Testis (tissue), 2 donors: ENCODE measurements at regions not wholly inside any gene's neighbourhood (a gene's known extent, or its start where the extent isn't known, plus 50 kb on each side); places are given as distances from the start of the nearest gene placed in this dataset.

Source experiments
- DNase-seq: peaks from one replicate; pipeline ENCODE4 v3.0.0-alpha.2; 2019
- H3K27ac ChIP-seq, 2 donors: fragments of 200-600 bp; sonication (generic); one replicate each; pipeline ENCODE4 v1.5.1; 2019
- H3K27me3 ChIP-seq: fragments of 200-600 bp; sonication (generic); one replicate; pipeline ENCODE4 v1.5.1; 2019
- H3K36me3 ChIP-seq: fragments of 200-600 bp; sonication (generic); one replicate; pipeline ENCODE4 v1.5.1; 2017; ENCODE audit warnings: low read depth; ENCODE audit errors: missing control alignments
- H3K4me1 ChIP-seq: fragments of 200-600 bp; sonication (generic); one replicate; pipeline ENCODE4 v1.5.1; 2019
- H3K4me3 ChIP-seq, 2 donors: fragments of 200-600 bp; sonication (generic); one replicate each; pipeline ENCODE4 v1.5.1; 2017 to 2019
- H3K9me3 ChIP-seq: fragments of 200-600 bp; sonication (generic); one replicate; pipeline ENCODE4 v1.5.1; 2017
- CTCF ChIP-seq, 3 experiments: fragments of 450-650 bp in 2 of 3; fragments of 200-600 bp in 1 of 3; sonication (generic) in 1 of 3; IDR thresholded peaks; one replicate each; pipeline ENCODE4 v1.5.1; 2016 to 2019; ENCODE audit warnings: antibody characterized with exemption in 3 of 3, mild to moderate bottlenecking in 2 of 3, moderate library complexity in 1 of 3
- POLR2A ChIP-seq: fragments of 450-650 bp; IDR thresholded peaks from one replicate; pipeline ENCODE4 v1.6.1; 2017; ENCODE audit warnings: antibody characterized with exemption, mild to moderate bottlenecking, moderate library complexity
- WGBS, 2 donors: methylation state at CpG; one replicate each; pipeline ENCODE4 v1.1.5; 2018; 5-methylcytosine and 5-hydroxymethylcytosine counted together
- intact Hi-C: fragments of 100-400 bp; cut with DNase I; formaldehyde crosslinking; loops from one replicate; pipeline ENCODE4 v1.15.1; 2023; ENCODE audit warnings: low total_unique reads

DNA sequence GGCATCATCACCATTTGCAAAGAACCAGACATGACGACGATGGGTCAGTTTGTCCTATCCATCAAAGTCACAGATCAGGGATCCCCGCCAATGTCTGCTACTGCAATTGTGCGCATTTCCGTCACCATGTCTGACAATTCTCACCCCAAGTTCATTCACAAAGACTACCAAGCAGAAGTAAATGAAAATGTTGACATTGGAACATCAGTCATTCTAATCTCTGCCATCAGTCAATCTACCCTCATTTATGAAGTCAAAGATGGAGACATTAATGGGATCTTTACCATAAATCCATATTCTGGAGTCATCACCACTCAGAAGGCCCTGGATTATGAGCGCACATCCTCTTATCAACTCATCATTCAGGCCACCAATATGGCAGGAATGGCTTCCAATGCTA, 171.6 kb upstream of the MTNR1B start:
- no peaks in the 10 kb centered on the region for H3K9me3 ChIP-seq
- no peak overlapping the region for H3K4me3 ChIP-seq
- no peaks in the 10 kb centered on the region for H3K4me1 ChIP-seq
- H3K27ac ChIP-seq: no peak overlapping the region
- 90 to 96% methylated on average over 6 of the region's 6 CpGs for WGBS, 2 donors
- no peak for DNase-seq
- TF ChIP-seq CTCF (IDR thresholded peaks at IDR 0.05) (no peak), POLR2A (no peak)
- no peaks in the 10 kb centered on the region for H3K36me3 ChIP-seq
- intact Hi-C loops: no loop called here
- no peaks in the 10 kb centered on the region for H3K27me3 ChIP-seq

GRCh38 chr11:92801685-92802084, 167.8 kb upstream of the MTNR1B start:
- TF ChIP-seq CTCF (IDR thresholded peaks at IDR 0.05) (no peak), POLR2A (no peak)
- intact Hi-C loops: no loop called here

DNA sequence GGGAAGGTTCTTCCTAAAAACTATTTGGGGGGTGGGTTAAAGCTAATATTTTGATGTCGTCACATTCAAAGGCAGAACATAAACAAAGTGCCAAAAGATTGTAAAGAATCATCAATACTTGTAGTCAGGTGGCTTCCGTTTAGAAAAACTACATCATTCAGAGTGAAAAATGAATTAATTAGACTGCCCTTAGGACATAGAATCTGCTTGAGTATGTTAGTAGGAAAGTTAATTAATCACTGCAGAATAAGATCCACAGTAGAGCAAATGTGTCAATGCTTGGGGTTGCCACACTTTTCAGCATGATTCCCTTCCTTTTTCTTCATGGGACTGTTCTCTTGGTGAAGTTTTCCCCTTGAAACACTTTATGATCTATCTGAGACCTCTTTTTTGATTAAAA, 166.8 kb upstream of the MTNR1B start:
- WGBS, 2 donors: 86 to 88% methylated on average over 2 of the region's 2 CpGs
- Histone ChIP-seq H3K36me3 (no peaks in the 10 kb centered on the region), H3K27me3 (no peaks in the 10 kb centered on the region), H3K9me3 (no peaks in the 10 kb centered on the region), H3K4me3 (no peak overlapping the region), H3K27ac (no peak overlapping the region), H3K4me1 (no peaks in the 10 kb centered on the region)
- DNase-seq: no peak
- no peak for TF ChIP-seq POLR2A
- TF ChIP-seq CTCF (IDR thresholded peaks at IDR 0.05): no peak
- intact Hi-C loops: no loop called here

More at GRCh38 chr11:92801685-92802084, 167.8 kb upstream of the MTNR1B start:
- H3K9me3 ChIP-seq: no peaks in the 10 kb centered on the region
- WGBS, 2 donors: 91 to 92% methylated on average over 13 of the region's 13 CpGs
- H3K27ac ChIP-seq: no peak overlapping the region
- no peaks in the 10 kb centered on the region for H3K36me3 ChIP-seq
- H3K27me3 ChIP-seq: no peaks in the 10 kb centered on the region
- DNase-seq: no peak
- no peak overlapping the region for H3K4me3 ChIP-seq
- H3K4me1 ChIP-seq: no peaks in the 10 kb centered on the region

GRCh38 chr11:92803391-92803790, 166.1 kb upstream of the MTNR1B start:
- intact Hi-C loops: no loop called here
- DNase-seq: no peak
- H3K27ac ChIP-seq: no peak overlapping the region
- H3K4me1 ChIP-seq: no peaks in the 10 kb centered on the region
- WGBS, 2 donors: 81 to 100% methylated on average over 1 of the region's 1 CpG
- H3K27me3 ChIP-seq: no peaks in the 10 kb centered on the region
- no peaks in the 10 kb centered on the region for H3K9me3 ChIP-seq
- H3K4me3 ChIP-seq: no peak overlapping the region
- no peaks in the 10 kb centered on the region for H3K36me3 ChIP-seq
- TF ChIP-seq CTCF (IDR thresholded peaks at IDR 0.05) (no peak), POLR2A (no peak)

DNA sequence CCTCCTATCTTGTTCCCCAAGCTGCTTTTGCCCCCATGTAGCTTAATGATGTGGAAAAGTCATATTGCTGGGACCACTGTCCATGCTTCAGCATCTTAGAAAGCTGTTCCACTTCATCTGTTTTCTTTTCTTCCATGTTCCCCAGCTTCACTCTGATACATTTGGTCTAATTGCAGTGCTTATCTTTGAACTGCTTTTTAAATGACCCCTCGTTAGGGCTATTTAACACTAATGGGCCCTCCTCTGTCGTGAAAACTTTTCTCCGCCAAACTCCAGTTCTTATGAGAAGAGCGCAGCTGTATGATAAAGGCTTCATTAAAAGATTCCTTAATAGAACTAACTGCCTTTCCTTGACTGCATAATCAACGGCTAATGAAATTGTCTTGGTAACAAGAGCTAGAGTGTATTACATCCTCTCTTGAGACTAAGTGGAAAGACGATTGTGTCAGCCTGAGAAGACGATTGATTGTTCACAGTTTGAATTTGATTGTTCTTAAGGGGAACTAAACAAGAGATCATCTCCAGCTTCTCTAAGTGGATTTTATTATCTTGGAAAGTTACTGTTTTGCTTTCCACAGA, 165.0 kb upstream of the MTNR1B start:
- DNase-seq: no peak
- Histone ChIP-seq H3K36me3 (no peaks in the 10 kb centered on the region), H3K9me3 (no peaks in the 10 kb centered on the region), H3K27ac (no peak overlapping the region), H3K4me3 (no peak overlapping the region), H3K4me1 (no peaks in the 10 kb centered on the region), H3K27me3 (no peaks in the 10 kb centered on the region)
- WGBS, 2 donors: 68 to 79% methylated on average over 7 of the region's 7 CpGs
- TF ChIP-seq CTCF (IDR thresholded peaks at IDR 0.05) (no peak), POLR2A (no peak)
- intact Hi-C loops: no loop called here
